B cell (primary cell): ENCODE measurements at regions not wholly inside any gene's neighbourhood (a gene's known extent, or its start where the extent isn't known, plus 50 kb on each side); places are given as distances from the start of the nearest gene placed in this dataset.

Experiments
- ATAC-seq: fragments of 200-7000 bp; cut with Tn5 transposase; one replicate; pipeline ENCODE4 v1.10.0; 2021; ENCODE audit warnings: low read depth, mild to moderate bottlenecking, moderate number of reproducible peaks, moderate library complexity
- CTCF ChIA-PET: fragments of 350-600 bp; sonication (Branson Sonifier 250); formaldehyde crosslinking; loops from one replicate; lab custom pipeline; 2021; ENCODE audit warnings: antibody characterized with exemption, inconsistent platforms; lab: Charles Lee
- POLR2A ChIA-PET: fragments of 350-600 bp; sonication (Branson Sonifier 250); formaldehyde crosslinking; loops from one replicate; lab custom pipeline; 2021; ENCODE audit warnings: antibody characterized with exemption; lab: Charles Lee
- DNase-seq: peaks from one replicate; pipeline ENCODE4 v3.0.0; 2013
- H2AFZ ChIP-seq: 2 replicates; pipeline ENCODE4 v1.6.1; 2012; ENCODE audit warnings: mild to moderate bottlenecking, low read depth, low read length; ENCODE audit not compliant: insufficient read depth, poor library complexity, severe bottlenecking
- H3K27ac ChIP-seq, 2 donors: 1 replicate in 1 of 2; 2 replicates in 1 of 2; pipeline ENCODE4 v1.5.1; 2012 to 2013; ENCODE audit warnings: low read length in 2 of 2, mild to moderate bottlenecking in 2 of 2, moderate library complexity in 1 of 2
- H3K27me3 ChIP-seq, 4 experiments: fragments of 200-600 bp in 1 of 4; sonication (generic) in 1 of 4; replicated peaks in 1 of 4; 1 replicate in 2 of 4; 2 replicates in 2 of 4; pipeline versions ENCODE4 v1.6.1 to v1.7.0; 2013 to 2016; ENCODE audit warnings: low read length in 3 of 4, mild to moderate bottlenecking in 2 of 4, mixed read lengths in 1 of 4, moderate library complexity in 1 of 4; ENCODE audit not compliant: insufficient read depth in 4 of 4, control insufficient read depth in 3 of 4; ENCODE audit errors: control extremely low read depth in 1 of 4
- H3K36me3 ChIP-seq, 2 experiments: replicated peaks in 1 of 2; 1 replicate in 1 of 2; 2 replicates in 1 of 2; pipeline versions ENCODE4 v1.6.1 to v1.7.1; 2013; ENCODE audit warnings: low read length in 1 of 2; ENCODE audit not compliant: insufficient read depth in 2 of 2, control insufficient read depth in 1 of 2; ENCODE audit errors: control extremely low read depth in 1 of 2, extremely low read depth in 1 of 2
- H3K4me1 ChIP-seq, 2 donors: fragments of 200-600 bp in 1 of 2; sonication (generic) in 1 of 2; 1 replicate in 1 of 2; 2 replicates in 1 of 2; pipeline versions ENCODE4 v1.5.1 to v1.6.1; 2013 to 2017; ENCODE audit warnings: low read length in 2 of 2; ENCODE audit not compliant: control insufficient read depth in 2 of 2, insufficient read depth in 2 of 2
- H3K4me2 ChIP-seq: replicated peaks from 2 replicates; pipeline ENCODE3; 2012; ENCODE audit warnings: mild to moderate bottlenecking, low read depth, low read length; ENCODE audit not compliant: poor library complexity, severe bottlenecking
- H3K4me3 ChIP-seq, 5 experiments: fragments of 200-600 bp in 1 of 5; sonication (generic) in 1 of 5; 1 replicate in 3 of 5; 2 replicates in 2 of 5; pipeline versions ENCODE4 v1.5.1 to v1.7.0; 2011 to 2016; ENCODE audit warnings: low read length in 4 of 5, mild to moderate bottlenecking in 4 of 5, low read depth in 2 of 5, control low read depth in 1 of 5, moderate library complexity in 1 of 5; ENCODE audit not compliant: insufficient read depth in 1 of 5; ENCODE audit errors: control extremely low read depth in 1 of 5, extremely low read depth in 1 of 5
- H3K79me2 ChIP-seq: fragments of 200-600 bp; sonication (generic); one replicate; pipeline ENCODE4 v1.6.0; 2016; ENCODE audit warnings: low read length; ENCODE audit not compliant: control insufficient read depth, insufficient read depth
- H3K9ac ChIP-seq: fragments of 200-600 bp; sonication (generic); 2 replicates; pipeline ENCODE4 v1.6.1; 2017; ENCODE audit warnings: mild to moderate bottlenecking, low read length, moderate library complexity
- H3K9me3 ChIP-seq, 3 donors: one replicate each; pipeline versions ENCODE4 v1.6.1 to v1.7.1; 2013; ENCODE audit warnings: low read length in 2 of 3; ENCODE audit not compliant: control insufficient read depth in 2 of 3, insufficient read depth in 1 of 3; ENCODE audit errors: control extremely low read depth in 1 of 3
- H4K20me1 ChIP-seq: 2 replicates; pipeline ENCODE4 v1.6.0; 2012; ENCODE audit warnings: mild to moderate bottlenecking, low read length; ENCODE audit not compliant: insufficient read depth, control insufficient read depth, poor library complexity, severe bottlenecking
- H3K27ac Mint-ChIP-seq: one replicate; pipeline ENCODE4 v1.8.0; 2021; ENCODE audit warnings: mixed read lengths
- H3K27me3 Mint-ChIP-seq: one replicate; pipeline ENCODE4 v1.8.0; 2021; ENCODE audit warnings: mixed read lengths
- H3K4me1 Mint-ChIP-seq: one replicate; pipeline ENCODE4 v1.8.0; 2021; ENCODE audit warnings: mixed read lengths
- H3K4me3 Mint-ChIP-seq: one replicate; pipeline ENCODE4 v1.8.0; 2021; ENCODE audit warnings: mixed read lengths
- H3K9me3 Mint-ChIP-seq: one replicate; pipeline ENCODE4 v1.8.0; 2022; ENCODE audit warnings: mixed read lengths; ENCODE audit not compliant: insufficient read depth
- CTCF ChIP-seq: fragments of 200-600 bp; IDR thresholded peaks from one replicate; pipeline ENCODE4 v1.8.0; 2022; ENCODE audit warnings: antibody characterized with exemption, mild to moderate bottlenecking
- EZH2 ChIP-seq: IDR thresholded peaks from 2 replicates; pipeline ENCODE4 v1.6.1; 2012; ENCODE audit warnings: borderline replicate concordance, low read depth, mild to moderate bottlenecking, moderate library complexity, low read length; ENCODE audit not compliant: insufficient read depth, poor library complexity, severe bottlenecking
- WGBS: methylation state at CpG from one replicate; pipeline ENCODE4 v1.1.5; 2013; ENCODE audit warnings: missing lambda C conversion rate; ENCODE audit not compliant: insufficient coverage; 5-methylcytosine and 5-hydroxymethylcytosine counted together
- intact Hi-C: fragments of 100-400 bp; cut with micrococcal nuclease; formaldehyde crosslinking; loops from one replicate; pipeline ENCODE4 v1.10.0; 2022

GRCh38 chr9:7375013-7375511 lies 424.5 kb downstream of the DMAC1 start:
- Histone ChIP-seq H2AFZ (no peak overlapping the region), H3K27me3 (no peaks in the 10 kb centered on the region), H3K79me2 (no peaks in the 10 kb centered on the region), H3K4me3 (no peak overlapping the region), H3K36me3 (no peaks in the 10 kb centered on the region), H3K27ac (no peak overlapping the region), H3K4me2 (no peak overlapping the region), H3K9me3 (peaks cover 0 to 2% (median 0%) of the 10 kb centered on the region in 3 donors), H3K9ac (no peak overlapping the region), H4K20me1 (no peaks in the 10 kb centered on the region), H3K4me1 (no peaks in the 10 kb centered on the region)
- Mint-ChIP-seq H3K27me3 (no peaks in the 10 kb centered on the region), H3K4me1 (no peaks in the 10 kb centered on the region), H3K27ac (no peak overlapping the region), H3K9me3 (no peaks in the 10 kb centered on the region), H3K4me3 (no peak overlapping the region)
- WGBS, result 85% methylated on average over 4 of the region's 5 CpGs
- DNase-seq, result no peak
- no peak for TF ChIP-seq EZH2
- TF ChIP-seq CTCF, result no peak
- ATAC-seq, result no peak
- POLR2A ChIA-PET, result no interaction called here
- intact Hi-C loops, result no loop called here
- CTCF ChIA-PET, result no interaction called here

- ChIA-PET POLR2A (no interaction called here), CTCF (no interaction called here)
- Histone ChIP-seq H3K79me2 (no peaks in the 10 kb centered on the region), H4K20me1 (no peaks in the 10 kb centered on the region), H3K9me3 (no peaks in the 10 kb centered on the region), H2AFZ (no peak overlapping the region), H3K27ac (no peak overlapping the region), H3K27me3 (no peaks in the 10 kb centered on the region), H3K36me3 (no peaks in the 10 kb centered on the region), H3K4me2 (no peak overlapping the region), H3K4me1 (no peaks in the 10 kb centered on the region), H3K4me3 (no peak overlapping the region), H3K9ac (no peak overlapping the region)
- H3K4me1 Mint-ChIP-seq, result no peaks in the 10 kb centered on the region
- WGBS, result 100% methylated on average over 2 of the region's 3 CpGs
- no peaks in the 10 kb centered on the region for H3K9me3 Mint-ChIP-seq
- DNase-seq, result no peak
- H3K4me3 Mint-ChIP-seq, result no peak overlapping the region
- no peak for ATAC-seq
- no peak overlapping the region for H3K27ac Mint-ChIP-seq
- intact Hi-C loops, result no loop called here
- TF ChIP-seq EZH2 (no peak), CTCF (no peak)
- peaks cover 2% of the 10 kb centered on the region for H3K27me3 Mint-ChIP-seq
These were observed 428.6 kb downstream of the DMAC1 start for GRCh38 chr9:7370988-7371387.
